OCI-LY3 (cell line): ENCODE measurements at regions not wholly inside any gene's neighbourhood (a gene's known extent, or its start where the extent isn't known, plus 50 kb on each side); places are given as distances from the start of the nearest gene placed in this dataset.

Experiments
- H2AFZ ChIP-seq: fragments of 200-600, 300-600 bp; shearing (Covaris generic); 2 replicates; pipeline ENCODE4 v1.6.0; 2014; ENCODE audit warnings: antibody characterized with exemption, low read depth, low read length
- H3K27ac ChIP-seq: fragments of 200-600, 300-600 bp; sonication (generic); 2 replicates; pipeline ENCODE4 v1.5.1; 2014; ENCODE audit warnings: mild to moderate bottlenecking, low read length, moderate library complexity, mixed read lengths
- H3K27me3 ChIP-seq: fragments of 200-600, 300-600 bp; sonication (generic); 2 replicates; pipeline ENCODE4 v1.6.1; 2014; ENCODE audit warnings: low read depth, low read length, mixed read lengths
- H3K36me3 ChIP-seq: fragments of 200-600, 300-600 bp; sonication (generic); replicated peaks from 2 replicates; pipeline ENCODE3; 2014; ENCODE audit warnings: low read depth, low read length, mixed read lengths
- H3K4me1 ChIP-seq: fragments of 300-600, 200-600 bp; sonication (generic); 2 replicates; pipeline ENCODE4 v1.6.1; 2014; ENCODE audit warnings: low read length, mixed read lengths
- H3K4me2 ChIP-seq: fragments of 200-600, 300-600 bp; sonication (generic); 2 replicates; pipeline ENCODE4 v1.6.1; 2014; ENCODE audit warnings: low read length, mixed read lengths
- H3K4me3 ChIP-seq: fragments of 300-600, 200-600 bp; sonication (generic); 2 replicates; pipeline ENCODE4 v1.5.1; 2014; ENCODE audit warnings: antibody characterized with exemption, mild to moderate bottlenecking, low read length, moderate library complexity
- H3K79me2 ChIP-seq: fragments of 300-600, 200-600 bp; shearing (Covaris generic); 2 replicates; pipeline ENCODE4 v1.6.1; 2014; ENCODE audit warnings: mild to moderate bottlenecking, low read length, mixed read lengths
- H3K9ac ChIP-seq: fragments of 300-600, 200-600 bp; shearing (Covaris generic); 2 replicates; pipeline ENCODE4 v1.6.0; 2014; ENCODE audit warnings: mild to moderate bottlenecking, low read length, moderate library complexity
- H3K9me3 ChIP-seq: fragments of 200-600, 300-600 bp; shearing (Covaris generic); 2 replicates; pipeline ENCODE4 v1.6.1; 2014; ENCODE audit warnings: low read length, mixed read lengths; ENCODE audit not compliant: insufficient read depth
- H4K20me1 ChIP-seq: fragments of 200-600, 300-600 bp; sonication (generic); 2 replicates; pipeline ENCODE4 v1.6.1; 2016; ENCODE audit warnings: low read length, mixed read lengths; ENCODE audit not compliant: insufficient read depth
- CTCF ChIP-seq: fragments of 200-600, 300-600 bp; sonication (generic); IDR thresholded peaks from 2 replicates; pipeline ENCODE4 v1.5.1; 2014; ENCODE audit warnings: antibody characterized with exemption, low read length, low read depth
- EZH2phosphoT487 ChIP-seq: fragments of 200-600 bp; shearing (Covaris generic); IDR thresholded peaks from 2 replicates; pipeline ENCODE4 v1.6.1; 2018; ENCODE audit warnings: antibody characterized with exemption, mixed run types, low read depth

DNA sequence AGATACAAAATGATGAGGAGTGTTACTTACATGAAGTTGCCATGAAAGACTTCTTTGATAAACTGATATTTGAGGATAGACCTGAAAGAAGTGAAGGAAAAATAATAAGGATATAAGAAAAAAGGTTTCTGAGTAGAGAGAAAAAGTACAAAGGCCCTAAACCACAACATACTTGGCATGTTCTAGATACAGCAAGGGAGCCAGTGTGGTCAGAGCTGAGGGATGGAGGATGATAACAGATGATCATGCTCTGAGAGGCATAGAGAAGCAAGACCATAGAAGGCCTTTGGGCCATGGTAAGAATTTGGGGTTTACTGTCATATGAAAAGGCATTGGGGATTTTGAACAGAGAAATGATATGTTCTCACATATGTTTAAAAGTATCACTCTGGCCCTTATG is 424.1 kb upstream of the CHST9 start:
- Histone ChIP-seq H3K4me3 (no peak overlapping the region), H3K27ac (no peak overlapping the region), H3K4me2 (no peak overlapping the region), H3K27me3 (no peaks in the 10 kb centered on the region), H4K20me1 (no peaks in the 10 kb centered on the region), H3K9ac (no peak overlapping the region), H3K4me1 (peaks cover 30% of the 10 kb centered on the region), H3K79me2 (no peaks in the 10 kb centered on the region), H3K36me3 (peaks cover 3% of the 10 kb centered on the region), H3K9me3 (no peaks in the 10 kb centered on the region), H2AFZ (no peak overlapping the region)
- TF ChIP-seq CTCF (no peak), EZH2phosphoT487 (no peak)

DNA sequence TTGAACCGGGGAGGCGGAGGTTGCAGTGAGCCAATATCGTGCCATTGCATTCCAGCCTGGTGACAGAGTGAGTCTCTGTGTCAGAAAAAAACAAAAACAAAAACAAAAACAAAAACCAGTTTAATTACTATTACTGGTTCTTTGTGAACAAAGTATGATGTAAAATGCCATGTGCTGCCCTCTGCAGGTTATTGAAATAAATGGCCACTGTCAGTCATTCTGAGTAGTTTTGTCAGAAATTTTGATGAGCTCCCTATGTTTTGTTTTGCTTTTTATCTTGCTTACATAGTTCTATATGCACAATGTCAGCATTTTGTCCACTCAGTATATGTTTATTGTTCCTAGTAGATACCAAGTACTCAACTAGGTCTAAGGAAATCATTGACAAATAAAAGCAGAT is 423.6 kb upstream of the CHST9 start:
- H2AFZ ChIP-seq = no peak overlapping the region
- H3K36me3 ChIP-seq = peaks cover 3% of the 10 kb centered on the region
- peaks cover 32% of the 10 kb centered on the region for H3K4me1 ChIP-seq
- no peak overlapping the region for H3K27ac ChIP-seq
- no peak for TF ChIP-seq EZH2phosphoT487
- TF ChIP-seq CTCF = peak; percentile 44
- H3K79me2 ChIP-seq = no peaks in the 10 kb centered on the region
- no peaks in the 10 kb centered on the region for H3K9me3 ChIP-seq
- no peak overlapping the region for H3K4me3 ChIP-seq
- H4K20me1 ChIP-seq = no peaks in the 10 kb centered on the region
- H3K4me2 ChIP-seq = no peak overlapping the region
- no peak overlapping the region for H3K9ac ChIP-seq
- no peaks in the 10 kb centered on the region for H3K27me3 ChIP-seq

GRCh38 chr18:27608174-27608573 is 423.1 kb upstream of the CHST9 start:
- H3K4me1 ChIP-seq = peaks cover 37% of the 10 kb centered on the region
- no peak overlapping the region for H3K4me3 ChIP-seq
- H2AFZ ChIP-seq = no peak overlapping the region
- peaks cover 3% of the 10 kb centered on the region for H3K36me3 ChIP-seq
- H3K27ac ChIP-seq = no peak overlapping the region
- no peaks in the 10 kb centered on the region for H3K9me3 ChIP-seq
- no peak overlapping the region for H3K4me2 ChIP-seq
- H3K79me2 ChIP-seq = no peaks in the 10 kb centered on the region
- TF ChIP-seq CTCF = no peak
- no peak for TF ChIP-seq EZH2phosphoT487
- no peak overlapping the region for H3K9ac ChIP-seq
- H4K20me1 ChIP-seq = no peaks in the 10 kb centered on the region
- H3K27me3 ChIP-seq = no peaks in the 10 kb centered on the region

GRCh38 chr18:27606741-27607140 is 421.6 kb upstream of the CHST9 start:
- Histone ChIP-seq H3K4me2 (no peak overlapping the region), H4K20me1 (no peaks in the 10 kb centered on the region), H3K4me1 (peaks cover 51% of the 10 kb centered on the region), H3K79me2 (no peaks in the 10 kb centered on the region), H3K9me3 (no peaks in the 10 kb centered on the region), H3K36me3 (peaks cover 3% of the 10 kb centered on the region), H2AFZ (peak overlapping the region; percentile 17; the same call in 1 of the 2 replicates), H3K4me3 (no peak overlapping the region), H3K9ac (no peak overlapping the region), H3K27me3 (no peaks in the 10 kb centered on the region), H3K27ac (no peak overlapping the region)
- TF ChIP-seq EZH2phosphoT487 (no peak), CTCF (no peak)
